ENCODE measurements at regions not wholly inside any gene's neighbourhood (a gene's known extent, or its start where the extent isn't known, plus 50 kb on each side); places are given as distances from the start of the nearest gene placed in this dataset.

- no peak for DNase-seq (ENCODE audit: low read depth, low spot score)
These were observed 75.2 kb downstream of the RHCG start for GRCh38 chr15:89421219-89421618.

- no peak for DNase-seq (ENCODE audit: low read depth, low spot score)
These were observed 76.9 kb downstream of the RHCG start for GRCh38 chr15:89419370-89419984.

DNA sequence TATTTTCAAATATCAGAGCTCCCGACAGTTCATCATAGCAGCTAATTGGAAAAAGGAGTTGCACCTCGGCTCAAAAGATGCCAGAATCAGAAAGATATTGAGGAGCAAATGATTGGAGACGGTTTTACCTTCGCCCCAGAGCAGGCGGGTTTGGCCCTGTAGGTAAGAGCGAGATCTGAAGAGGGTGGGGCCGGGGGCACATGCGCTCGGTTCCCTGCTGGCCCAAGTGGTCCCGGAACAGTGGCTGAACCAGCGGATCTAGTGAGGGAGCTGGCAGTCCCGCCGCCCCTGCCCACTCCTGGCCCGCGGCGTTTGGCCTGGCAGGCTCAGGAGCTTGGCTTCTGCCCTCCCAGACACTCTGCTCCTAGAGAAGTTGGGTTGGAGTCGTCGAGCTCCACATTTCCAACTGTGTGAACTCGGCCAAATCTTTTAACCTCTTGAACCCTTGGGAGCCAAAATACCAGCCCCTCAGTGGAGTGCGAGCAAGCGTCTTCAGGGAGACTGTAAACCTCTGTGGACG lies 79.1 kb downstream of the RHCG start:
- no peak for DNase-seq (ENCODE audit: low read depth, low spot score)

DNA sequence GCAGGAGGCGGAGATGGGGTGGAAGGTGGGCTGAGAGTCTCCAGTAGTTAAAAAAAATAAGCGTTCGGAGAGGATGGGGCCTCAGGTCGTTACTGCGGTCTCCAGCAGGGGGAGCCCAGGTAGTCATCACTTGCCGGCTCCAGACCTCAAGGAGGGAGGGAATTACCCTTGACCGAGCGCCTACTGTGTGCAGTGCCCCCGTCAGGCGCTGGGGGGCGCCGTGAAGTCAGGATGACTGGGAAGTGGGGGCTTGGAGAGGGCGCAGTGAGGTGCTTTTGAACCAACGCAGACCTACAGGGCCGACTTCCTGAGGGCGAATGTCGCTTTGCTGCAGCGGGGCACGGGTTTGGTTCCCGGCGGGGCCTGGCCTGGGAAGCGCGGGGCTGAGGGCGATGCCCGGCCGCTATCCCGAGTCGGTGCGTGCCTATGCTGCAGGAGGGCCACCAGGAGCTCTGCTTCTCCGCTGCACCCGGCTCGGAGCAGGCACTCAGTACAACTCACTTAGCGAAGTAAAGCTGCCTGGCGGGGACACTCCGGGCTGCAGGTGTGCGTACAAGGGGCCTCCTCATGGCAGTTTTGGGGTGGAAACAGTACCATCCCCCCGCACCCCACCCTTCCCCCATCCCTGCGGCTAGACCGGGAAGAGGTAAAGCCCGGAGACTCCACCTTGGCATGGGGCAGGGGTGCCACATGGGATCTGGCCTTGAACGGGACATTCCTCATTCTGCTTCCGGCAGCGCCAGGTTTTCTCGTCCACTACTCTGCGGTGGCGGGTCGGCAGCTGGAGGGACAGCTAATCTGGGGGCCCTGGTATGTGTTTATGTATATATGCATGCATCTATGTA lies 79.8 kb downstream of the RHCG start:
- DNase-seq (ENCODE audit: low read depth, low spot score) = peak; percentile 26

GRCh38 chr15:89414571-89414970 lies 79.9 kb upstream of the POLG start:
- no peak for DNase-seq (ENCODE audit: low read depth, low spot score)

DNA sequence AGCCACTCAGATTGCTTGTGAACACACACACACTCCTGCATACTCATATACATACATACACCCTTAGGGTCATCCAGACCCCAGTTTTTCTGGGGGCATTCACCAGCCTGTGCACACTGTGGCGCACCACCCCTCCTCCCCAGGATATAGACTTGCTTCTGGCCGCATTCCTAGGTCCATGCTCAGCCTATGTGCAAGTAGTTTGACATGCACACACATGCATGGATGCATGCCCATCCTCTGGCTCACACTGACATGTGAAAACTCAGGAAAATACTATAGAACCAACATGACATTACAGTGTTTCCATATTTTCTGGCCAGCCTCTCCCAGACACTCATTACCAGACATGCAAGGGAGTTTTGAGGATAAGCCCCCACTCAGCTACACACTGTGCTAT lies 79.3 kb upstream of the POLG start:
- no peak for DNase-seq (ENCODE audit: low read depth, low spot score)

DNA sequence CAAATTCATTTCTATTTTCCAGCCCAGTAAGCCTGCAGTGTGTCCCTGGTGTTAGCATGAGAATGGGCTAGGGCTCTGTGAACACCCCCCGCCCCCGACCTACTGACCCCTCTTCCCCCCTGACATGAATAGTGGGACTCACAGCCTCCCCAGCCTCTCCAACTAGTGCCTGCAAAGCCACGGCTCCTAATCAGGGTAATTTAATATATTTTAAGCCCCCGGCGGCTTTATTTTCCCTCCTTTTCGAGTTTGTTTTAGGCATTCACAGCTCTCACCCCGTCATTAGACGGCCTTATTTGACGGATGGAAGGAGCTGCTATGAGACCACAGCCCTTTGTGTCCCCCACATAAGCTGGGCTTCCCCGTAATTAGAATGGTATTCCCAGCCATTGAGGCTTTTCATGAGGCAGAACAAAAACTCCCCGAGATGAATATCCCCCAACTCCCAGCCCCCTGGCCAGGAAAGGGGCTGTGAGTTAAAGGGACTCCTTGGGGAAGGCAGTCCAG lies 78.3 kb upstream of the POLG start:
- no peak for DNase-seq (ENCODE audit: low read depth, low spot score)

- no peak for DNase-seq (ENCODE audit: low read depth, low spot score)
These were observed 75.4 kb upstream of the POLG start for GRCh38 chr15:89410039-89410435.

- DNase-seq (ENCODE audit: low read depth, low spot score) = no peak
These were observed 74.8 kb upstream of the POLG start for GRCh38 chr15:89409184-89410038.

DNA sequence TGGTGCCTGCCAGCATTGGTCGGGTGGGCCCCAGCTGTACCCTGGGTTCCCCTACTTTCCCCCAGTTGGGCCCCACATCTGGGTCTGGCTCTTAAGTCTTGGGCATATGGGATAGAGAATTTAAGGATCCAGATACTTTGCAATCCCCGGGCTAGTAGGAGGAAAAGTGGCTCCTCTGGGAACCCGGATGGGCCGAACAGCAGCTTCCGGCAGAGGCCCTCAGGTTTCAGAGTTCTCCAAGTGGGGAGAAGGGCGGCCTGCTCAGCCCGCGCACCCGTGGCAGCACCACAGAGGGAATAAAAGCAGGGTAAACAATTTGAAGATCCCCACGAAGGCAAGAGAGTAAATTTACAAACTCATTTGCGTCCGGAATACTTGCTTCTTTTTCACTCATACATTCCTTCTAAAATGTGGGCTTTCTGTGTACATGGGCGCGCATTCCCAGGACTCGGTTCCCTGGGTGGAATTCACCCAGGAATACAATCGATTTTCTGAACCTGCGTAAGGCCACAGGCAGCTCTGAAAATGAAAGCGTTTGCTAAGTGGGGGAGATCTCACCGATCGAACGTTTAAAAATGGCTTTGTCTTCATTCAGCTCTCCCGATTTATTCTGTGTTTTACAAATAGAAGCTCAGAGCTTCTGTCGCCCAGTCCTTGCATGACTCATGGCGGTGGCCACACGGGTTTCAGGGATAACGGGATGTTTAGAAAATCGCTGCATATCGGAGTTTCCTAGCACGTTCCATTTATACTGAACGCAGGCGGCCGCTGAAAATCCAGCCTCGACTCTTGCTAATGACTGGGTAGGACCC lies 74.0 kb upstream of the POLG start:
- DNase-seq (ENCODE audit: low read depth, low spot score) = no peak

DNA sequence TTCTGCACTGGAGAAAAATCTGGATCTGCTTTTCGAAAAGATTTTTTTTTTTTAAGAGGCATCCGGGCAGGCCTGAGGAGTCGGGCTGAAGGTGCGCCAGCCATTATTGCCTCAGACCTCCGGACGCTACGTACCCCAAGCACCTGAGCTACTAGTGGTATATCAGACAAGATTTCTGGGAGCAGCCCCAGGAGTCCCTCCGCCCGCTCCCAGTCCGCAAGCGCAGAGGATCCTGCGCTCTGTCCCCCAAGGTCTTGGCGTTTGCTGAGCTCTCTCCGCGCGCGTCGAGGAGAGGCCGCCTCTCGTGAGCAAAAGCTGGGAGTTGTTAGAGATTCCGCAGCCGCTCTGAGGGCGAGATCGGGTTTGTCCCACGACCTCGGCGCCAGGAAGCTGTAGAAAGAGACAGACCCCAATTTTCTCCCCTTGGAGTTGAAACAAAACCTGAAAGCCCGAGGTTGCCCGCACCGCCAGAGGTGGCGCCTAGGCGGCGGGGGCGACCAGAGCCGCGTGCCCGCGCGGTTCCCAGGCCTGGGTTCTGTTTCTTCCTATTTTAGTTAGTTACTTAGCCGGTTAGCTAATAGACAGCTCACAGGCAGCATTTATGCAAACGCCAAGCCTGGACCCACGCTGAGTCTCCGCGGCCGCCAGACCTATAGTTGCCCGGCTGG lies 72.5 kb upstream of the POLG start:
- no peak for DNase-seq (ENCODE audit: low read depth, low spot score)

GRCh38 chr15:89406218-89406939 lies 71.8 kb upstream of the POLG start:
- no peak for DNase-seq (ENCODE audit: low read depth, low spot score)

DNA sequence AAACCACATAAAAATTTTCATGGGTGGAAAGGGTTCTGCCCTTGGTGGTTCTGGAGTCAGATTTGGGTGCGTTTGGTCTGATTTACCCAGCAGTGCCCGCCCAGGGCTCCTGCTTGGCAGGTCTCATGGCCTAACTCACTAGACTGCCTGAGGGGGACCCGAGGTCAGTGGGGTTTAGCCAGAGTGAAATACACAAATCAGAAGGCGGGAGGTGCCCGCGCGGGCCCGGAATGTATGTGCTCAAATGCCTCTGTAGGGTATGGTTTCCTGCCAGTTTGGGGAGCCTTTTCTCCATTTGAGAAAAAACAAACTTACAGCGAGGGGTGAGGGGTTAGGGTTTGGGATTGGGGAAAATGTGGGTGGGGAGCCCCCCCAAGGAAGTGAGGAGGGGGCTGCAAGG lies 70.9 kb upstream of the POLG start:
- DNase-seq (ENCODE audit: low read depth, low spot score) = no peak

- DNase-seq (ENCODE audit: low read depth, low spot score) = no peak
These were observed 69.4 kb upstream of the POLG start for GRCh38 chr15:89404023-89404422.

GRCh38 chr15:89402518-89402805 lies 67.8 kb upstream of the POLG start:
- no peak for DNase-seq (ENCODE audit: low read depth, low spot score)

GRCh38 chr15:89401631-89402517 lies 67.2 kb upstream of the POLG start:
- DNase-seq (ENCODE audit: low read depth, low spot score) = no peak

GRCh38 chr15:89400782-89401545 lies 66.3 kb upstream of the POLG start:
- DNase-seq (ENCODE audit: low read depth, low spot score) = no peak

DNA sequence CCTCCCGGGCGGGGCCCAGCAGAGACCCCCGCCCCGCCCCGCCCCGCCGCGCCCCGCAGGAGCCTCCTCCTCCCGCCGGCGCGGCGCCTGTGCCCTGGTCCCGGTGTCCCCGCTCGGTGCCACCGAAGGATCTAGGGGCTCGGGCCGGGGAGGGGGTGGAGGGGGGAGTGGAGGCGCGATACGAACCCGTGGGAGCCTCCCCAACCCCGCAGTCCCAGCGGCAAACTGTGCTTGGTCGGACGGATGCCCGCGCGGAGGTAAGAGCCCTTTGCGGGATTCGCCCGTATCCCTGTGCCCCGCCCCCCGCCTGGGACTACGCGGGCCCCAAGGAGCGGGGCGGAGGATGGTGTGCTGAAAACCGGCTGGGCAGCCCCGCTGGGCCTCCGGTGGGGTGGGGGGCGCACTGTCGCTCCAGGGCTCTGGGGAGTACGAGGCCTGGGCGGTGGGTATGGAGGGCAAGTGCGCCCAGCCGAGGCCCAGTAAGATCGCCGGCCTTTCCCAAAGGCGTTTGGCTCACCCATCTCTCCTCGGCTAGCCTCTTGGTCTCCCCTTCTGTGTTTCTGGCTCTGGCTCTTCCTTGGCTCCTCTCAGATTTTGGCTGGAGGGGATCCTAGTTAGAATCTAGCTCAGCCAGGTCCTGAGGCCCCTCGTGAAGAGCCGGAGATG lies 65.6 kb upstream of the POLG start:
- DNase-seq (ENCODE audit: low read depth, low spot score) = no peak
